OCI-LY7 (cell line): ENCODE measurements at regions not wholly inside any gene's neighbourhood (a gene's known extent, or its start where the extent isn't known, plus 50 kb on each side); places are given as distances from the start of the nearest gene placed in this dataset.

ENCODE experiments used
- BruUV-seq: library from RNA; stranded (reverse); fragments of 400-500 nt; replicated peaks from 2 replicates; lab custom pipeline; 2021; lab: Mats Ljungman, UMichigan
- CTCF ChIA-PET: fragments of 300-600 bp; sonication (Branson Sonifier 250); formaldehyde crosslinking; loops from one replicate; lab custom pipeline; 2022; ENCODE audit warnings: antibody characterized with exemption; ENCODE audit not compliant: unreplicated experiment; lab: Charles Lee
- POLR2A ChIA-PET: fragments of 300-600 bp; sonication (Branson Sonifier 250); formaldehyde crosslinking; loops from one replicate; lab custom pipeline; 2022; ENCODE audit warnings: antibody characterized with exemption; lab: Charles Lee
- DNase-seq: peaks from one replicate; pipeline ENCODE4 v3.0.0-alpha.2; 2015; ENCODE audit warnings: low spot score
- H2AFZ ChIP-seq: fragments of 200-600 bp; sonication (generic), shearing (Covaris generic); 2 replicates; pipeline ENCODE4 v1.6.1; 2014; ENCODE audit warnings: mild to moderate bottlenecking, antibody characterized with exemption, low read length, moderate library complexity
- H3K27ac ChIP-seq: fragments of 200-600 bp; sonication (generic); 2 replicates; pipeline ENCODE4 v1.5.1; 2014; ENCODE audit warnings: mixed run types, low read depth, mild to moderate bottlenecking, moderate library complexity, low read length, inconsistent platforms; ENCODE audit not compliant: poor library complexity, severe bottlenecking
- H3K36me3 ChIP-seq: fragments of 200-600 bp; sonication (generic); 2 replicates; pipeline ENCODE4 v1.6.1; 2014; ENCODE audit warnings: mild to moderate bottlenecking, antibody characterized with exemption, low read length, moderate library complexity, mixed read lengths; ENCODE audit not compliant: insufficient read depth
- H3K4me1 ChIP-seq: fragments of 200-600 bp; sonication (generic); 2 replicates; pipeline ENCODE4 v1.5.1; 2014; ENCODE audit warnings: mild to moderate bottlenecking, low read length; ENCODE audit not compliant: insufficient read depth, poor library complexity, severe bottlenecking
- H3K4me2 ChIP-seq: fragments of 200-600 bp; sonication (generic); 2 replicates; pipeline ENCODE4 v1.6.1; 2014; ENCODE audit warnings: mild to moderate bottlenecking, low read length
- H3K4me3 ChIP-seq: fragments of 200-600 bp; sonication (generic); 2 replicates; pipeline ENCODE4 v1.5.1; 2014; ENCODE audit warnings: mild to moderate bottlenecking, low read depth, low read length; ENCODE audit not compliant: poor library complexity, severe bottlenecking
- H3K79me2 ChIP-seq: fragments of 200-600 bp; sonication (generic); 2 replicates; pipeline ENCODE4 v1.6.1; 2016; ENCODE audit warnings: low read depth, mild to moderate bottlenecking, low read length, moderate library complexity, mixed read lengths; ENCODE audit not compliant: insufficient read depth
- H3K9me2 ChIP-seq: fragments of 200-600 bp; sonication (generic); 2 replicates; pipeline ENCODE4 v1.6.1; 2016; ENCODE audit warnings: mild to moderate bottlenecking, low read length, mixed read lengths; ENCODE audit not compliant: insufficient read depth
- H3K9me3 ChIP-seq: fragments of 200-600 bp; sonication (generic); 2 replicates; pipeline ENCODE4 v1.6.1; 2014; ENCODE audit warnings: mild to moderate bottlenecking, mixed run types, low read length, mixed read lengths
- H4K20me1 ChIP-seq: fragments of 200-600 bp; sonication (generic); 2 replicates; pipeline ENCODE4 v1.6.1; 2014; ENCODE audit warnings: mild to moderate bottlenecking, antibody characterized with exemption, low read length, moderate library complexity, mixed read lengths; ENCODE audit not compliant: insufficient read depth
- CTCF ChIP-seq: fragments of 200-600 bp; sonication (generic); conservative IDR thresholded peaks from 2 replicates; pipeline ENCODE4 v1.5.1; 2014; ENCODE audit warnings: mild to moderate bottlenecking, antibody characterized with exemption, low read length, moderate library complexity, mixed read lengths
- EZH2phosphoT487 ChIP-seq: fragments of 200-600 bp; sonication (generic); IDR thresholded peaks from 2 replicates; pipeline ENCODE4 v1.6.1; 2018; ENCODE audit warnings: low read depth, borderline replicate concordance, mild to moderate bottlenecking, mixed run types, antibody characterized with exemption, low read length, moderate library complexity, mixed read lengths
- intact Hi-C: fragments of 100-400 bp; cut with micrococcal nuclease; formaldehyde crosslinking; loops from one replicate; pipeline ENCODE4 v1.10.0; 2022; ENCODE audit not compliant: unreplicated experiment

DNA sequence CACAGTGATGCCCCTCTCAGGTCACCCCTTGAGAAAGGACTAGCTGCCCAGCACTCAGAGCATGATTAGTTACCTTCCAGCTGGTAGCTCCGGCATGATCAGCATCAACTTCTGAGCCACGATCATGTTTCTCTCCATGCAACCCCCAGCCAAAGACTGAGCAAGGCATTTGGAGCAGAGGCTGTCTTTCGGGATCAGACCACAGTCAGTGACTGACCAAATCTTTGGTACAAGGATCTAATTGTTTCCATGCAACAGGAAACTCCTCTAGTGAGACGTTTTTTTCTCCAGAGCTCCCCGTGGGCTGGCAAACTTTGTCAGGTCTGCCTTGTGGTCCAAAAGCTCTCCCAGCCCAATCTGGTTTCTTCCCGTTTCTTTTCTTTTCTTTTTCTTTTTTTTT lies 244.3 kb downstream of the METTL4 start:
- Histone ChIP-seq H3K4me3 (no peak overlapping the region), H3K9me2 (no peaks in the 10 kb centered on the region), H3K9me3 (no peaks in the 10 kb centered on the region), H4K20me1 (no peaks in the 10 kb centered on the region), H2AFZ (0 out of 2 replicates have a peak overlapping the region, but pooled peaks have one; percentile 1), H3K4me1 (no peaks in the 10 kb centered on the region), H3K36me3 (no peaks in the 10 kb centered on the region), H3K79me2 (no peaks in the 10 kb centered on the region), H3K4me2 (no peak overlapping the region), H3K27ac (no peak overlapping the region)
- POLR2A ChIA-PET = interaction anchor here (1.0 to 1.2 kb wide), 2 partner anchors 22 to 89 kb away, joined by 3 to 4 read pairs; no protein-coding TSS in a partner anchor
- intact Hi-C loops = no loop called here
- CTCF ChIA-PET = no interaction called here
- no peak for DNase-seq
- no TSS peak for BruUV-seq
- TF ChIP-seq EZH2phosphoT487 = no peak
- TF ChIP-seq CTCF = no peak

- BruUV-seq = no TSS peak
- POLR2A ChIA-PET = interaction anchor here (0.9 to 1.2 kb wide), 3 partner anchors 8 to 226 kb away, joined by 4 to 6 read pairs (median 5); no protein-coding TSS in a partner anchor
Measured at GRCh38 chr18:2330764-2331163, 240.5 kb downstream of the METTL4 start.

More at GRCh38 chr18:2330764-2331163, 240.5 kb downstream of the METTL4 start:
- Histone ChIP-seq H3K4me2 (no peak overlapping the region), H3K27ac (no peak overlapping the region), H3K9me2 (no peaks in the 10 kb centered on the region), H3K9me3 (no peaks in the 10 kb centered on the region), H4K20me1 (no peaks in the 10 kb centered on the region), H3K4me3 (no peak overlapping the region), H3K36me3 (no peaks in the 10 kb centered on the region), H3K79me2 (no peaks in the 10 kb centered on the region), H2AFZ (0 out of 2 replicates have a peak overlapping the region, but pooled peaks have one; percentile 1), H3K4me1 (no peaks in the 10 kb centered on the region)
- DNase-seq = no peak
- CTCF ChIA-PET = no interaction called here
- TF ChIP-seq CTCF = no peak
- TF ChIP-seq EZH2phosphoT487 = no peak
- intact Hi-C loops = no loop called here
